ENCODE measurements at regions not wholly inside any gene's neighbourhood (a gene's known extent, or its start where the extent isn't known, plus 50 kb on each side); places are given as distances from the start of the nearest gene placed in this dataset.

DNA sequence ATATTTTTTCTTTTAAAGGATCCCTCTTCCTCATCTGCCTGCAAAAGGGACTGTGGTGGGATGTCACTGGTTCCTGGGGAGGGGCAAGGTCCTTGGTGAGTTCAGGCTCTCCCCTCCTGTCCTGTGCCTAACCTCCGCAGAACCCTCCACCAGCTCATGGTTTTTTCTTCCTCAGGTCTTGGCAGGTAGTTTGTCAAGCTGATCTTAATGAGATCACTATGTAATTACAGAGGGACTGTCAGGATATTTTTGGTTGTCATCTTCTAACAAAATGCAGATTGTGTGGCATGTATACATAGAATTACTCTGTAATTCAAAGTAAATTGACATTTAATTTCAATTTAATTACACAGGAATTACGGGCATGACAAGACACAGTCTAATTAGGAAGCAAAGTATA is 150.3 kb upstream of the SEMA6A start:
- Histone ChIP-seq H3K4me1 (ENCODE audit: control insufficient read depth, low read length) (no peaks in the 10 kb centered on the region), H3K9me3 (ENCODE audit: control insufficient read depth, insufficient read depth, low read length) (no peaks in the 10 kb centered on the region), H3K79me2 (ENCODE audit: control insufficient read depth, low read length) (no peaks in the 10 kb centered on the region), H3K27ac (ENCODE audit: low read depth, low read length) (no peak overlapping the region), H4K20me1 (ENCODE audit: control insufficient read depth, insufficient read depth, low read depth, low read length) (no peaks in the 10 kb centered on the region), H3K4me3 (ENCODE audit: low read length) (no peak overlapping the region), H3K36me3 (ENCODE audit: control insufficient read depth, low read length) (no peaks in the 10 kb centered on the region), H3K4me2 (ENCODE audit: low read length) (no peak overlapping the region), H3K27me3 (ENCODE audit: control insufficient read depth, low read length) (no peaks in the 10 kb centered on the region), H3F3A (ENCODE audit: control insufficient read depth, insufficient read depth) (no peaks in the 10 kb centered on the region), H3K9me2 (replicated peaks; ENCODE audit: control insufficient read depth, low read length) (no peaks in the 10 kb centered on the region)
- no peak for TF ChIP-seq EZH2phosphoT487 (IDR thresholded peaks at IDR 0.05; ENCODE audit: borderline replicate concordance, low read length)
- TF ChIP-seq, protein P1, sequence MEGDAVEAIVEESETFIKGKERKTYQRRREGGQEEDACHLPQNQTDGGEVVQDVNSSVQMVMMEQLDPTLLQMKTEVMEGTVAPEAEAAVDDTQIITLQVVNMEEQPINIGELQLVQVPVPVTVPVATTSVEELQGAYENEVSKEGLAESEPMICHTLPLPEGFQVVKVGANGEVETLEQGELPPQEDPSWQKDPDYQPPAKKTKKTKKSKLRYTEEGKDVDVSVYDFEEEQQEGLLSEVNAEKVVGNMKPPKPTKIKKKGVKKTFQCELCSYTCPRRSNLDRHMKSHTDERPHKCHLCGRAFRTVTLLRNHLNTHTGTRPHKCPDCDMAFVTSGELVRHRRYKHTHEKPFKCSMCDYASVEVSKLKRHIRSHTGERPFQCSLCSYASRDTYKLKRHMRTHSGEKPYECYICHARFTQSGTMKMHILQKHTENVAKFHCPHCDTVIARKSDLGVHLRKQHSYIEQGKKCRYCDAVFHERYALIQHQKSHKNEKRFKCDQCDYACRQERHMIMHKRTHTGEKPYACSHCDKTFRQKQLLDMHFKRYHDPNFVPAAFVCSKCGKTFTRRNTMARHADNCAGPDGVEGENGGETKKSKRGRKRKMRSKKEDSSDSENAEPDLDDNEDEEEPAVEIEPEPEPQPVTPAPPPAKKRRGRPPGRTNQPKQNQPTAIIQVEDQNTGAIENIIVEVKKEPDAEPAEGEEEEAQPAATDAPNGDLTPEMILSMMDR (IDR thresholded peaks at IDR 0.05; ENCODE audit: low read depth, low read length, poor library complexity, severe bottlenecking) = no peak

DNA sequence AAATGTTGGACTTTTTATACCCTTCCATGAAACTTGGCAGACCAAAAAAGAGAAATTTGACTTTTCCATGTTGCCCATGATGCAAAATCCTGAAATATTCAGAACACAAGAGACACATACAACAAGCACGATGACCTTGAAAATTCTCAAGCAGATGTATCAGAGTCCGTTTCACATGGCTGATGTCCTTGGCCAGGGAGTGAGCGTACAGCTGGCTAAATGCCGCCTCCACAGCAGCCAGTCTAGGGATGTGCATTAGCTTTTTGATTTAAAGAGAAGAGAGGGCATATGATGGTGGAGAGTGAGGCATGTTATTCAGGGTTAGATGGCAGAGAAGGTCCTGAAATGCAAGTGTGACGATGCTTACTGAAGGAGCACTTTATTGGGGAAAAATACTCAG is 148.0 kb upstream of the SEMA6A start:
- no peaks in the 10 kb centered on the region for H3K79me2 ChIP-seq (ENCODE audit: control insufficient read depth, low read length)
- H3K9me3 ChIP-seq (ENCODE audit: control insufficient read depth, insufficient read depth, low read length) = no peaks in the 10 kb centered on the region
- no peak overlapping the region for H3K27ac ChIP-seq (ENCODE audit: low read depth, low read length)
- no peaks in the 10 kb centered on the region for H3K27me3 ChIP-seq (ENCODE audit: control insufficient read depth, low read length)
- H3F3A ChIP-seq (ENCODE audit: control insufficient read depth, insufficient read depth) = no peaks in the 10 kb centered on the region
- no peaks in the 10 kb centered on the region for H3K36me3 ChIP-seq (ENCODE audit: control insufficient read depth, low read length)
- H3K4me2 ChIP-seq (ENCODE audit: low read length) = no peak overlapping the region
- TF ChIP-seq EZH2phosphoT487 (IDR thresholded peaks at IDR 0.05; ENCODE audit: borderline replicate concordance, low read length) = no peak
- TF ChIP-seq, protein P1 (IDR thresholded peaks at IDR 0.05; ENCODE audit: low read depth, low read length, poor library complexity, severe bottlenecking) = no peak
- no peaks in the 10 kb centered on the region for H3K9me2 ChIP-seq (replicated peaks; ENCODE audit: control insufficient read depth, low read length)
- H3K4me3 ChIP-seq (ENCODE audit: low read length) = no peak overlapping the region
- no peaks in the 10 kb centered on the region for H4K20me1 ChIP-seq (ENCODE audit: control insufficient read depth, insufficient read depth, low read depth, low read length)
- no peaks in the 10 kb centered on the region for H3K4me1 ChIP-seq (ENCODE audit: control insufficient read depth, low read length)

DNA sequence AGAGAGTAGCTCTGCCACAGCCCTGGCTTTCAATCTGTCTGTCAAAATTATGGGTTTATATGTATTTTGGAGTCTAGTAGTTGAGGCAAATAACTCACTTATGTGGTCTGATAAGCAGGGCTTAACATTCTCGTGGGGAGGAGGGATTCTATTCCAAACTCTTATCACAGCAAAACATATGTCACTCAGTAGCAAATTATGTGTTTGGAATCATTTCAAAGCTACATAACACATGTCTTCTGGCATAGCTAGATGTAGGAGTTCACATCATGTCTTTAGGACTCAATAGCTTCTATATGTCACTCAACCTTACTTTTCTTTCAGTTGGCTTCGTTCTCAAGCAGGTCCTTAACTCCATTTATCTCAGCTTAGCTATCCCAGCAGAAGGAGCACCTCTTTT is 144.5 kb upstream of the SEMA6A start:
- H3K9me3 ChIP-seq (ENCODE audit: control insufficient read depth, insufficient read depth, low read length) = no peaks in the 10 kb centered on the region
- no peaks in the 10 kb centered on the region for H3K27me3 ChIP-seq (ENCODE audit: control insufficient read depth, low read length)
- no peaks in the 10 kb centered on the region for H3K36me3 ChIP-seq (ENCODE audit: control insufficient read depth, low read length)
- H3K79me2 ChIP-seq (ENCODE audit: control insufficient read depth, low read length) = no peaks in the 10 kb centered on the region
- no peaks in the 10 kb centered on the region for H3K4me1 ChIP-seq (ENCODE audit: control insufficient read depth, low read length)
- no peak overlapping the region for H3K4me2 ChIP-seq (ENCODE audit: low read length)
- H3K9me2 ChIP-seq (replicated peaks; ENCODE audit: control insufficient read depth, low read length) = no peaks in the 10 kb centered on the region
- no peaks in the 10 kb centered on the region for H3F3A ChIP-seq (ENCODE audit: control insufficient read depth, insufficient read depth)
- TF ChIP-seq, protein P1 (IDR thresholded peaks at IDR 0.05; ENCODE audit: low read depth, low read length, poor library complexity, severe bottlenecking) = no peak
- no peak for TF ChIP-seq EZH2phosphoT487 (IDR thresholded peaks at IDR 0.05; ENCODE audit: borderline replicate concordance, low read length)
- H3K4me3 ChIP-seq (ENCODE audit: low read length) = no peak overlapping the region
- H3K27ac ChIP-seq (ENCODE audit: low read depth, low read length) = no peak overlapping the region
- H4K20me1 ChIP-seq (ENCODE audit: control insufficient read depth, insufficient read depth, low read depth, low read length) = no peaks in the 10 kb centered on the region

DNA sequence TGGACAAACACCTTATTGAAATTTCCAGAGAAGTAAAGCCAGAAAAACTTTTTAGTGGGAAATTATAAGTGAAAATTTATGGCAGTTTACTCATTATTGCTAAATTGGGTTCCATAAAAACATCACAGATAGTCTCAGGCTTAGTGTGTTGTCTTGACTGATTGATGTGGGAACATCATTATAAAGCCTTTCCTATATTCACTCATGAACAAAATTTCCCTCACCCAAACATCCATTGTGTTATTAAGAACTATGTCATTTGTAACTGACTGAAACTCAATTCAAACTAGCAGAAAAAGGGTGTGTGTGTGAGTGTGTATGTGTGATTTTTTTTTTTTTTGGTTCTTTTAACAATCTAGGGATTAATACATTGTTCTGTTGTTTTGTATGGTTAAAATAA is 143.7 kb upstream of the SEMA6A start:
- H3K4me3 ChIP-seq (ENCODE audit: low read length) = no peak overlapping the region
- no peak overlapping the region for H3K4me2 ChIP-seq (ENCODE audit: low read length)
- H3K4me1 ChIP-seq (ENCODE audit: control insufficient read depth, low read length) = no peaks in the 10 kb centered on the region
- TF ChIP-seq EZH2phosphoT487 (IDR thresholded peaks at IDR 0.05; ENCODE audit: borderline replicate concordance, low read length) = no peak
- TF ChIP-seq, protein P1 (IDR thresholded peaks at IDR 0.05; ENCODE audit: low read depth, low read length, poor library complexity, severe bottlenecking) = no peak
- H3K27ac ChIP-seq (ENCODE audit: low read depth, low read length) = no peak overlapping the region
- no peaks in the 10 kb centered on the region for H3K27me3 ChIP-seq (ENCODE audit: control insufficient read depth, low read length)
- H3F3A ChIP-seq (ENCODE audit: control insufficient read depth, insufficient read depth) = no peaks in the 10 kb centered on the region
- H3K36me3 ChIP-seq (ENCODE audit: control insufficient read depth, low read length) = no peaks in the 10 kb centered on the region
- H3K79me2 ChIP-seq (ENCODE audit: control insufficient read depth, low read length) = no peaks in the 10 kb centered on the region
- H3K9me2 ChIP-seq (replicated peaks; ENCODE audit: control insufficient read depth, low read length) = no peaks in the 10 kb centered on the region
- H4K20me1 ChIP-seq (ENCODE audit: control insufficient read depth, insufficient read depth, low read depth, low read length) = no peaks in the 10 kb centered on the region
- H3K9me3 ChIP-seq (ENCODE audit: control insufficient read depth, insufficient read depth, low read length) = no peaks in the 10 kb centered on the region
